SK-N-SH (cell line): ENCODE measurements at regions not wholly inside any gene's neighbourhood (a gene's known extent, or its start where the extent isn't known, plus 50 kb on each side); places are given as distances from the start of the nearest gene placed in this dataset.
A peak's percentile ranks its signal among the peaks of the same experiment; 100 is the strongest.

ENCODE experiments used
- CTCF ChIA-PET: fragments of 300-600, 350-600 bp; formaldehyde crosslinking; extraction: SDS; loops from one replicate; lab custom pipeline; 2021; lab: Yijun Ruan, JAX
- POLR2A ChIA-PET: fragments of 350-600 bp; sonication (Branson Sonifier 250); formaldehyde crosslinking; extraction: SDS; loops from one replicate; lab custom pipeline; 2020; ENCODE audit warnings: antibody characterized with exemption, inconsistent platforms; lab: Yijun Ruan, JAX
- DNase-seq: peaks from one replicate; pipeline ENCODE4 v3.0.0; 2012
- H2AFZ ChIP-seq: fragments of 200-600 bp; sonication (generic); 2 replicates; pipeline ENCODE4 v1.8.1; 2016; ENCODE audit warnings: antibody characterized with exemption, mild to moderate bottlenecking, low read depth
- H3F3A ChIP-seq: fragments of 200-600 bp; sonication (generic); replicated peaks from 2 replicates; pipeline ENCODE3; 2016; ENCODE audit warnings: antibody characterized with exemption, mild to moderate bottlenecking; ENCODE audit not compliant: insufficient read depth
- H3K27ac ChIP-seq, 2 experiments: fragments of 200-500 bp in 1 of 2; fragments of 200-600 bp in 1 of 2; sonication (Bioruptor generic) in 1 of 2; sonication (generic), shearing (Covaris generic) in 1 of 2; 2 replicates each; pipeline versions ENCODE4 v1.5.1 to v1.6.1; 2014 to 2016; ENCODE audit warnings: low read depth in 2 of 2, inconsistent platforms in 1 of 2, low read length in 1 of 2, mild to moderate bottlenecking in 1 of 2, mixed read lengths in 1 of 2
- H3K27me3 ChIP-seq: fragments of 200-600 bp; sonication (generic), shearing (Covaris generic); 2 replicates; pipeline ENCODE4 v1.6.1; 2016; ENCODE audit warnings: mixed run types; ENCODE audit not compliant: insufficient read depth
- H3K36me3 ChIP-seq, 2 experiments: fragments of 200-500 bp in 1 of 2; fragments of 200-600 bp in 1 of 2; sonication (Bioruptor generic) in 1 of 2; sonication (generic) in 1 of 2; replicated peaks in 1 of 2; 2 replicates each; pipeline versions ENCODE3 to v1.5.1; 2014 to 2016; ENCODE audit warnings: low read length in 1 of 2, mild to moderate bottlenecking in 1 of 2; ENCODE audit not compliant: insufficient read depth in 2 of 2, control insufficient read depth in 1 of 2
- H3K4me1 ChIP-seq, 2 experiments: fragments of 200-500 bp in 1 of 2; fragments of 200-600 bp in 1 of 2; sonication (Bioruptor generic) in 1 of 2; sonication (generic), shearing (Covaris generic) in 1 of 2; 2 replicates each; pipeline versions ENCODE4 v1.5.1 to v1.6.1; 2014 to 2016; ENCODE audit warnings: low read depth in 1 of 2, low read length in 1 of 2, mixed run types in 1 of 2; ENCODE audit not compliant: insufficient read depth in 2 of 2, control insufficient read depth in 1 of 2
- H3K4me2 ChIP-seq: fragments of 200-600 bp; sonication (generic), shearing (Covaris generic); 2 replicates; pipeline ENCODE4 v1.6.1; 2017; ENCODE audit warnings: mixed run types
- H3K4me3 ChIP-seq, 2 experiments: fragments of 200-500 bp in 1 of 2; fragments of 200-600 bp in 1 of 2; sonication (Bioruptor generic) in 1 of 2; sonication (generic), shearing (Covaris generic) in 1 of 2; 2 replicates each; pipeline versions ENCODE4 v1.5.1 to v1.8.1; 2014 to 2016; ENCODE audit warnings: low read depth in 2 of 2, inconsistent platforms in 1 of 2, low read length in 1 of 2, mild to moderate bottlenecking in 1 of 2, mixed read lengths in 1 of 2, moderate library complexity in 1 of 2
- H3K79me2 ChIP-seq: fragments of 200-600 bp; sonication (generic); 2 replicates; pipeline ENCODE4 v1.8.1; 2017; ENCODE audit warnings: mild to moderate bottlenecking; ENCODE audit not compliant: insufficient read depth
- H3K9ac ChIP-seq: fragments of 200-600 bp; sonication (generic); 2 replicates; pipeline ENCODE4 v1.6.1; 2017; ENCODE audit warnings: mixed run types
- H3K9me2 ChIP-seq: fragments of 200-600 bp; sonication (generic); 2 replicates; pipeline ENCODE4 v1.6.1; 2017; ENCODE audit warnings: mixed run types
- H3K9me3 ChIP-seq: fragments of 200-600 bp; sonication (generic); 2 replicates; pipeline ENCODE4 v1.6.1; 2017; ENCODE audit warnings: mixed run types, mild to moderate bottlenecking, moderate library complexity
- H4K20me1 ChIP-seq: fragments of 200-600 bp; sonication (generic); 2 replicates; pipeline ENCODE4 v1.6.1; 2017; ENCODE audit warnings: mild to moderate bottlenecking, mixed run types; ENCODE audit not compliant: insufficient read depth
- CHD2 ChIP-seq: fragments of 150-350 bp; IDR thresholded peaks from 2 replicates; pipeline ENCODE4 v1.6.1; 2018; ENCODE audit warnings: low read length; ENCODE audit not compliant: partially characterized antibody
- ELF1 ChIP-seq: IDR thresholded peaks from 2 replicates; pipeline ENCODE4 v1.4.0; 2012
- EP300 ChIP-seq, 2 experiments: IDR thresholded peaks; 2 replicates each; pipeline versions ENCODE4 v1.4.0 to v1.6.1; 2012; ENCODE audit warnings: borderline replicate concordance in 1 of 2, low read depth in 1 of 2, low read length in 1 of 2
- EZH2phosphoT487 ChIP-seq: fragments of 200-600 bp; sonication (generic); IDR thresholded peaks from 2 replicates; pipeline ENCODE4 v1.6.1; 2017; ENCODE audit warnings: low read depth, mixed run types, mild to moderate bottlenecking, antibody characterized with exemption, moderate library complexity, borderline replicate concordance
- GATA2 ChIP-seq: sonication (generic); formaldehyde crosslinking; IDR thresholded peaks from 2 replicates; pipeline ENCODE4 v1.5.0; 2020; ENCODE audit warnings: mild to moderate bottlenecking, missing genetic modification reagents
- MEF2A ChIP-seq: IDR thresholded peaks from 2 replicates; pipeline ENCODE4 v1.4.0; 2012; ENCODE audit warnings: low read depth, borderline replicate concordance
- NRF1 ChIP-seq: IDR thresholded peaks from 2 replicates; pipeline ENCODE4 v1.6.1; 2012; ENCODE audit warnings: low read depth, mild to moderate bottlenecking, low read length
- RAD21 ChIP-seq: IDR thresholded peaks from 2 replicates; pipeline ENCODE4 v1.6.1; 2012; ENCODE audit warnings: mild to moderate bottlenecking, low read length
- RCOR1 ChIP-seq: fragments of 150-350 bp; IDR thresholded peaks from 2 replicates; pipeline ENCODE4 v1.6.1; 2017; ENCODE audit warnings: antibody characterized with exemption, low read length
- RFX5 ChIP-seq: IDR thresholded peaks from 2 replicates; pipeline ENCODE4 v1.6.1; 2012; ENCODE audit warnings: mild to moderate bottlenecking, improper control_type of control experiment, low read length
- SMC3 ChIP-seq: IDR thresholded peaks from 2 replicates; pipeline ENCODE4 v1.6.1; 2012; ENCODE audit warnings: low read depth, low read length, improper control_type of control experiment
- TAF1 ChIP-seq: IDR thresholded peaks from 2 replicates; pipeline ENCODE4 v1.6.1; 2012; ENCODE audit warnings: low read depth, mild to moderate bottlenecking, low read length, moderate library complexity, borderline replicate concordance
- TEAD4 ChIP-seq: IDR thresholded peaks from 2 replicates; pipeline ENCODE4 v1.4.0; 2012; ENCODE audit warnings: mild to moderate bottlenecking, borderline replicate concordance; ENCODE audit not compliant: insufficient read depth
- YY1 ChIP-seq: IDR thresholded peaks from 2 replicates; pipeline ENCODE4 v1.4.0; 2012; ENCODE audit warnings: low read depth, mild to moderate bottlenecking
- WGBS: methylation state at CpG from one replicate; pipeline ENCODE4 v1.1.6; 2017; ENCODE audit warnings: low lambda C conversion rate; 5-methylcytosine and 5-hydroxymethylcytosine counted together
- TF ChIP-seq, protein P1 (sequence below): IDR thresholded peaks from 2 replicates; pipeline ENCODE4 v1.6.1; 2012; ENCODE audit warnings: mild to moderate bottlenecking, low read depth, low read length, moderate library complexity
- TF ChIP-seq, protein P2 (sequence below): IDR thresholded peaks from 2 replicates; pipeline ENCODE4 v1.4.0; 2012; ENCODE audit warnings: low read depth, borderline replicate concordance
- TF ChIP-seq, protein P3 (sequence below): fragments of 150-350 bp; IDR thresholded peaks from 2 replicates; pipeline ENCODE4 v1.6.1; 2016; ENCODE audit warnings: mild to moderate bottlenecking, low read depth, low read length
- TF ChIP-seq, protein P4 (sequence below): IDR thresholded peaks from 2 replicates; pipeline ENCODE4 v1.4.0; 2012; ENCODE audit warnings: low read depth
- TF ChIP-seq, protein P5 (sequence below): IDR thresholded peaks from 2 replicates; pipeline ENCODE4 v1.4.0; 2012; ENCODE audit warnings: low read depth, borderline replicate concordance
- TF ChIP-seq, protein P6 (sequence below): IDR thresholded peaks from 2 replicates; pipeline ENCODE4; 2012

DNA sequence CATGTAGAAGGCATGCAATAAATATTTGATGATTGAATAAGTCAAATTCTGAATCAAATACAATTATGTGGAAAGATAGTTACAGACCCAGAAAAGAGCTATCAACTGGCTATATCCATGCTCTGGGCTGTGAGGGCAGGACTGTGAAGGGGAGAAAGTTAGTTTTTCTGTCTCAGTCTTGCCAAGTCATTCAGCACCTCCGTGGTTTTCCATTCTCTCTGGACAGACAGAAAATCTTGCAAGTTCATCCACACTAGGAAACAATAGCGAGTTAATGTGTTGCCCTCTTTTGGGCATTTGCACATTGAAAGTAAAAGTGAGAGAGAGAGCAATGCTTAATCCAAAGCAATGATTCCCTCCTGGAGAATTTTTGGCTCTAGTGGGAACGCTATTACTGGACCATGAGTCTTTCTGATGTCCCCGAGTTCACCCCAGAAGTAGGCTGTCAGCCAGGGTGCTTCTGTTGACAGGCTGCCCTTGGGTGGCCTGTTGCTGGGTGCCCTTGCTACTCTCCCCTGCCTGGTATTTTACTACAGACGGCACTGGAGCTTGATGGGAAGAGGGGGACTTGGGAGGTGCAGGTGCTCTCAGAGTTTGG, 238.3 kb downstream of the LOXHD1 start:
- H3K36me3 ChIP-seq: no peaks in the 10 kb centered on the region
- CTCF ChIA-PET: interaction anchor here (0.9 to 1.7 kb wide), 7 partner anchors 8 to 239 kb away, joined by 3 to 11 read pairs (median 3); partner anchors contain the start of gene LOXHD1
- no peaks in the 10 kb centered on the region for H3K9me2 ChIP-seq
- no peaks in the 10 kb centered on the region for H3K9me3 ChIP-seq
- H2AFZ ChIP-seq: no peak overlapping the region
- H3K9ac ChIP-seq: no peak overlapping the region
- H3K27me3 ChIP-seq: no peaks in the 10 kb centered on the region
- TF ChIP-seq EP300 (IDR thresholded peaks at IDR 0.05; ENCODE audit: borderline replicate concordance in 1 of 2, low read depth in 1 of 2, low read length in 1 of 2) (no peak), CHD2 (no peak), RCOR1 (no peak), GATA2 (CRISPR knock-in tag) (no peak), ELF1 (no peak), SMC3 (no peak), RAD21 (no peak), EZH2phosphoT487 (no peak), RFX5 (no peak), NRF1 (no peak), MEF2A (no peak), TAF1 (no peak), YY1 (no peak), TEAD4 (no peak)
- TF ChIP-seq, protein P1, sequence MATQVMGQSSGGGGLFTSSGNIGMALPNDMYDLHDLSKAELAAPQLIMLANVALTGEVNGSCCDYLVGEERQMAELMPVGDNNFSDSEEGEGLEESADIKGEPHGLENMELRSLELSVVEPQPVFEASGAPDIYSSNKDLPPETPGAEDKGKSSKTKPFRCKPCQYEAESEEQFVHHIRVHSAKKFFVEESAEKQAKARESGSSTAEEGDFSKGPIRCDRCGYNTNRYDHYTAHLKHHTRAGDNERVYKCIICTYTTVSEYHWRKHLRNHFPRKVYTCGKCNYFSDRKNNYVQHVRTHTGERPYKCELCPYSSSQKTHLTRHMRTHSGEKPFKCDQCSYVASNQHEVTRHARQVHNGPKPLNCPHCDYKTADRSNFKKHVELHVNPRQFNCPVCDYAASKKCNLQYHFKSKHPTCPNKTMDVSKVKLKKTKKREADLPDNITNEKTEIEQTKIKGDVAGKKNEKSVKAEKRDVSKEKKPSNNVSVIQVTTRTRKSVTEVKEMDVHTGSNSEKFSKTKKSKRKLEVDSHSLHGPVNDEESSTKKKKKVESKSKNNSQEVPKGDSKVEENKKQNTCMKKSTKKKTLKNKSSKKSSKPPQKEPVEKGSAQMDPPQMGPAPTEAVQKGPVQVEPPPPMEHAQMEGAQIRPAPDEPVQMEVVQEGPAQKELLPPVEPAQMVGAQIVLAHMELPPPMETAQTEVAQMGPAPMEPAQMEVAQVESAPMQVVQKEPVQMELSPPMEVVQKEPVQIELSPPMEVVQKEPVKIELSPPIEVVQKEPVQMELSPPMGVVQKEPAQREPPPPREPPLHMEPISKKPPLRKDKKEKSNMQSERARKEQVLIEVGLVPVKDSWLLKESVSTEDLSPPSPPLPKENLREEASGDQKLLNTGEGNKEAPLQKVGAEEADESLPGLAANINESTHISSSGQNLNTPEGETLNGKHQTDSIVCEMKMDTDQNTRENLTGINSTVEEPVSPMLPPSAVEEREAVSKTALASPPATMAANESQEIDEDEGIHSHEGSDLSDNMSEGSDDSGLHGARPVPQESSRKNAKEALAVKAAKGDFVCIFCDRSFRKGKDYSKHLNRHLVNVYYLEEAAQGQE: no peak
- TF ChIP-seq, protein P2, sequence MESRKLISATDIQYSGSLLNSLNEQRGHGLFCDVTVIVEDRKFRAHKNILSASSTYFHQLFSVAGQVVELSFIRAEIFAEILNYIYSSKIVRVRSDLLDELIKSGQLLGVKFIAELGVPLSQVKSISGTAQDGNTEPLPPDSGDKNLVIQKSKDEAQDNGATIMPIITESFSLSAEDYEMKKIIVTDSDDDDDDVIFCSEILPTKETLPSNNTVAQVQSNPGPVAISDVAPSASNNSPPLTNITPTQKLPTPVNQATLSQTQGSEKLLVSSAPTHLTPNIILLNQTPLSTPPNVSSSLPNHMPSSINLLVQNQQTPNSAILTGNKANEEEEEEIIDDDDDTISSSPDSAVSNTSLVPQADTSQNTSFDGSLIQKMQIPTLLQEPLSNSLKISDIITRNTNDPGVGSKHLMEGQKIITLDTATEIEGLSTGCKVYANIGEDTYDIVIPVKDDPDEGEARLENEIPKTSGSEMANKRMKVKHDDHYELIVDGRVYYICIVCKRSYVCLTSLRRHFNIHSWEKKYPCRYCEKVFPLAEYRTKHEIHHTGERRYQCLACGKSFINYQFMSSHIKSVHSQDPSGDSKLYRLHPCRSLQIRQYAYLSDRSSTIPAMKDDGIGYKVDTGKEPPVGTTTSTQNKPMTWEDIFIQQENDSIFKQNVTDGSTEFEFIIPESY: no peak
- TF ChIP-seq, protein P3, sequence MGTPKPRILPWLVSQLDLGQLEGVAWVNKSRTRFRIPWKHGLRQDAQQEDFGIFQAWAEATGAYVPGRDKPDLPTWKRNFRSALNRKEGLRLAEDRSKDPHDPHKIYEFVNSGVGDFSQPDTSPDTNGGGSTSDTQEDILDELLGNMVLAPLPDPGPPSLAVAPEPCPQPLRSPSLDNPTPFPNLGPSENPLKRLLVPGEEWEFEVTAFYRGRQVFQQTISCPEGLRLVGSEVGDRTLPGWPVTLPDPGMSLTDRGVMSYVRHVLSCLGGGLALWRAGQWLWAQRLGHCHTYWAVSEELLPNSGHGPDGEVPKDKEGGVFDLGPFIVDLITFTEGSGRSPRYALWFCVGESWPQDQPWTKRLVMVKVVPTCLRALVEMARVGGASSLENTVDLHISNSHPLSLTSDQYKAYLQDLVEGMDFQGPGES: no peak
- TF ChIP-seq, protein P4, sequence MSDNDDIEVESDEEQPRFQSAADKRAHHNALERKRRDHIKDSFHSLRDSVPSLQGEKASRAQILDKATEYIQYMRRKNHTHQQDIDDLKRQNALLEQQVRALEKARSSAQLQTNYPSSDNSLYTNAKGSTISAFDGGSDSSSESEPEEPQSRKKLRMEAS: no peak
- TF ChIP-seq, protein P5, sequence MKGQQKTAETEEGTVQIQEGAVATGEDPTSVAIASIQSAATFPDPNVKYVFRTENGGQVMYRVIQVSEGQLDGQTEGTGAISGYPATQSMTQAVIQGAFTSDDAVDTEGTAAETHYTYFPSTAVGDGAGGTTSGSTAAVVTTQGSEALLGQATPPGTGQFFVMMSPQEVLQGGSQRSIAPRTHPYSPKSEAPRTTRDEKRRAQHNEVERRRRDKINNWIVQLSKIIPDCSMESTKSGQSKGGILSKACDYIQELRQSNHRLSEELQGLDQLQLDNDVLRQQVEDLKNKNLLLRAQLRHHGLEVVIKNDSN: no peak
- TF ChIP-seq, protein P6, sequence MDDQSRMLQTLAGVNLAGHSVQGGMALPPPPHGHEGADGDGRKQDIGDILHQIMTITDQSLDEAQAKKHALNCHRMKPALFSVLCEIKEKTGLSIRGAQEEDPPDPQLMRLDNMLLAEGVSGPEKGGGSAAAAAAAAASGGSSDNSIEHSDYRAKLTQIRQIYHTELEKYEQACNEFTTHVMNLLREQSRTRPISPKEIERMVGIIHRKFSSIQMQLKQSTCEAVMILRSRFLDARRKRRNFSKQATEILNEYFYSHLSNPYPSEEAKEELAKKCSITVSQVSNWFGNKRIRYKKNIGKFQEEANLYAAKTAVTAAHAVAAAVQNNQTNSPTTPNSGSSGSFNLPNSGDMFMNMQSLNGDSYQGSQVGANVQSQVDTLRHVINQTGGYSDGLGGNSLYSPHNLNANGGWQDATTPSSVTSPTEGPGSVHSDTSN: no peak
- H3K4me2 ChIP-seq: no peak overlapping the region
- no peak overlapping the region for H3K4me3 ChIP-seq
- 57% methylated on average over 4 of the region's 5 CpGs for WGBS
- POLR2A ChIA-PET: interaction anchor here (1.1 kb wide), 1 partner anchor 68 kb away, joined by 6 read pairs; no protein-coding TSS in a partner anchor
- no peak for DNase-seq
- H3K27ac ChIP-seq: peak overlapping the region in 1 of 2 experiments; percentile 96; a peak in 2 of 4 replicates
- H3K79me2 ChIP-seq: no peaks in the 10 kb centered on the region
- no peaks in the 10 kb centered on the region for H4K20me1 ChIP-seq
- H3K4me1 ChIP-seq: peaks cover 0 to 56% of the 10 kb centered on the region in 2 experiments; a peak in 2 of 4 replicates
- H3F3A ChIP-seq: no peaks in the 10 kb centered on the region
